22Rv1 (cell line): ENCODE measurements at regions not wholly inside any gene's neighbourhood (a gene's known extent, or its start where the extent isn't known, plus 50 kb on each side); places are given as distances from the start of the nearest gene placed in this dataset.
"Not testable (repeated sequence)": the region's sequence is repeated elsewhere in the genome, so short reads cannot be mapped to it uniquely, and the experiment has no call there.

ENCODE experiments used
- H3K27ac ChIP-seq: fragments of 450-650 bp; 2 replicates; pipeline ENCODE4 v1.5.1; 2017
- CTCF ChIP-seq: fragments of 450-650 bp; IDR thresholded peaks from 2 replicates; pipeline ENCODE4 v1.5.1; 2017; ENCODE audit warnings: mild to moderate bottlenecking
- ZFX ChIP-seq: fragments of 450-650 bp; IDR thresholded peaks from 2 replicates; pipeline ENCODE4 v1.6.1; 2017; ENCODE audit warnings: antibody characterized with exemption, borderline replicate concordance

- no peak for TF ChIP-seq CTCF
- no peak for TF ChIP-seq ZFX
- H3K27ac ChIP-seq: no peak overlapping the region
Measured at GRCh38 chr6:2579804-2580570, 170.7 kb downstream of the MYLK4 start.

GRCh38 chr6:2579241-2579761 is 171.4 kb downstream of the MYLK4 start:
- TF ChIP-seq CTCF (no peak), ZFX (no peak)
- H3K27ac ChIP-seq: no peak overlapping the region

- H3K27ac ChIP-seq: no peak overlapping the region
- TF ChIP-seq ZFX: no peak
- no peak for TF ChIP-seq CTCF
Measured at GRCh38 chr6:2578767-2579166, 172.0 kb downstream of the MYLK4 start.

- H3K27ac ChIP-seq: no peak overlapping the region
- no peak for TF ChIP-seq CTCF
- no peak for TF ChIP-seq ZFX
Measured at GRCh38 chr6:2576499-2576898, 174.2 kb downstream of the MYLK4 start.

GRCh38 chr6:2575236-2575635 is 175.5 kb downstream of the MYLK4 start:
- H3K27ac ChIP-seq: no peak overlapping the region
- no peak for TF ChIP-seq ZFX
- no peak for TF ChIP-seq CTCF

GRCh38 chr6:2569420-2569819 is 181.3 kb downstream of the MYLK4 start:
- H3K27ac ChIP-seq: not testable (repeated sequence)

- no peak overlapping the region for H3K27ac ChIP-seq
Measured at GRCh38 chr6:2566048-2566447, 184.7 kb downstream of the MYLK4 start.

More at GRCh38 chr6:2566048-2566447, 184.7 kb downstream of the MYLK4 start:
- no peak for TF ChIP-seq CTCF
- TF ChIP-seq ZFX: no peak
